A673 (cell line): ENCODE measurements at regions not wholly inside any gene's neighbourhood (a gene's known extent, or its start where the extent isn't known, plus 50 kb on each side); places are given as distances from the start of the nearest gene placed in this dataset.

ENCODE experiments used
- BruUV-seq: library from RNA; stranded (reverse); fragments of 400-500 nt; replicated peaks from 2 replicates; lab custom pipeline; 2021; lab: Mats Ljungman, UMichigan
- CTCF ChIA-PET: fragments of 300-600 bp; sonication (Branson Sonifier 250); formaldehyde crosslinking; loops from one replicate; lab custom pipeline; 2022; ENCODE audit warnings: antibody characterized with exemption; lab: Charles Lee
- POLR2A ChIA-PET: fragments of 300-600 bp; sonication (Branson Sonifier 250); formaldehyde crosslinking; loops from one replicate; lab custom pipeline; 2022; ENCODE audit warnings: antibody characterized with exemption; ENCODE audit not compliant: low non-redundant PET; lab: Charles Lee
- DNase-seq: peaks from one replicate; pipeline ENCODE4 v3.0.0-alpha.2; 2015; ENCODE audit warnings: low spot score
- H3K27ac ChIP-seq: fragments of 200-600 bp; sonication (generic); 2 replicates; pipeline ENCODE4 v1.5.1; 2016; ENCODE audit warnings: mixed run types, low read depth, mild to moderate bottlenecking, mixed read lengths, antibody characterized with exemption, low read length; ENCODE audit not compliant: poor library complexity, severe bottlenecking
- H3K27me3 ChIP-seq: fragments of 200-600 bp; sonication (generic); replicated peaks from 2 replicates; pipeline ENCODE4 v1.6.1; 2017; ENCODE audit warnings: mixed run types, low read depth, mild to moderate bottlenecking, mixed read lengths, antibody characterized with exemption, low read length; ENCODE audit not compliant: insufficient read depth, poor library complexity
- H3K36me3 ChIP-seq: fragments of 200-600 bp; sonication (generic); 2 replicates; pipeline ENCODE4 v1.6.1; 2016; ENCODE audit warnings: mixed run types, mild to moderate bottlenecking, mixed read lengths, antibody characterized with exemption, low read length; ENCODE audit not compliant: insufficient read depth, poor library complexity, severe bottlenecking
- H3K4me1 ChIP-seq: fragments of 200-600 bp; sonication (generic); 2 replicates; pipeline ENCODE4 v1.6.1; 2017; ENCODE audit warnings: mixed run types, mild to moderate bottlenecking, mixed read lengths, antibody characterized with exemption, low read length; ENCODE audit not compliant: insufficient read depth, poor library complexity, severe bottlenecking
- H3K4me3 ChIP-seq: fragments of 200-600 bp; sonication (generic); 2 replicates; pipeline ENCODE4 v1.5.1; 2016; ENCODE audit warnings: low read depth, mixed run types, mild to moderate bottlenecking, mixed read lengths, low read length; ENCODE audit not compliant: poor library complexity, severe bottlenecking
- H3K9me3 ChIP-seq: fragments of 200-600 bp; sonication (generic); 2 replicates; pipeline ENCODE4 v1.6.1; 2016; ENCODE audit warnings: mixed run types, low read depth, mild to moderate bottlenecking, mixed read lengths, antibody characterized with exemption, low read length; ENCODE audit not compliant: poor library complexity, severe bottlenecking
- CTCF ChIP-seq: fragments of 300-800, 200-600 bp; sonication (generic); conservative IDR thresholded peaks from 2 replicates; pipeline ENCODE4 v1.5.1; 2017; ENCODE audit warnings: low read depth, mild to moderate bottlenecking, antibody characterized with exemption, low read length, moderate library complexity, mixed read lengths
- EZH2 ChIP-seq: fragments of 200-600 bp; sonication (generic); IDR thresholded peaks from 2 replicates; pipeline ENCODE4 v1.6.1; 2017; ENCODE audit warnings: borderline replicate concordance, low read depth, mild to moderate bottlenecking, mixed read lengths, antibody characterized with exemption, low read length; ENCODE audit not compliant: poor library complexity, severe bottlenecking
- intact Hi-C: fragments of 100-400 bp; cut with micrococcal nuclease; formaldehyde crosslinking; loops from one replicate; pipeline ENCODE4 v1.10.0; 2022; ENCODE audit not compliant: unreplicated experiment

- DNase-seq = no peak
- CTCF ChIA-PET = no interaction called here
Observed at GRCh38 chr4:24197955-24198354, 308.1 kb upstream of the PPARGC1A start.

GRCh38 chr4:24196785-24197184 is 306.9 kb upstream of the PPARGC1A start:
- intact Hi-C loops = no loop called here
- TF ChIP-seq CTCF = no peak
- TF ChIP-seq EZH2 = no peak

More at GRCh38 chr4:24197955-24198354, 308.1 kb upstream of the PPARGC1A start:
- TF ChIP-seq EZH2 = no peak
- TF ChIP-seq CTCF = no peak
- H3K27me3 ChIP-seq = peaks cover 3% of the 10 kb centered on the region
- POLR2A ChIA-PET = no interaction called here
- no peaks in the 10 kb centered on the region for H3K9me3 ChIP-seq
- no TSS peak for BruUV-seq
- no peaks in the 10 kb centered on the region for H3K36me3 ChIP-seq
- intact Hi-C loops = no loop called here
- no peak overlapping the region for H3K4me3 ChIP-seq
- no peak overlapping the region for H3K27ac ChIP-seq
- no peaks in the 10 kb centered on the region for H3K4me1 ChIP-seq

GRCh38 chr4:24195991-24196736 is 306.3 kb upstream of the PPARGC1A start:
- no peak for DNase-seq
- BruUV-seq = no TSS peak

More at GRCh38 chr4:24196785-24197184, 306.9 kb upstream of the PPARGC1A start:
- DNase-seq = no peak
- Histone ChIP-seq H3K9me3 (no peaks in the 10 kb centered on the region), H3K4me3 (no peak overlapping the region), H3K4me1 (no peaks in the 10 kb centered on the region), H3K36me3 (no peaks in the 10 kb centered on the region), H3K27ac (no peak overlapping the region), H3K27me3 (peaks cover 7% of the 10 kb centered on the region)
- BruUV-seq = no TSS peak
- ChIA-PET POLR2A (no interaction called here), CTCF (no interaction called here)

More at GRCh38 chr4:24195991-24196736, 306.3 kb upstream of the PPARGC1A start:
- POLR2A ChIA-PET = no interaction called here
- no peaks in the 10 kb centered on the region for H3K9me3 ChIP-seq
- CTCF ChIA-PET = no interaction called here
- no peaks in the 10 kb centered on the region for H3K36me3 ChIP-seq
- no peak overlapping the region for H3K27ac ChIP-seq
- TF ChIP-seq EZH2 (no peak), CTCF (no peak)
- no peak overlapping the region for H3K4me3 ChIP-seq
- H3K4me1 ChIP-seq = no peaks in the 10 kb centered on the region
- H3K27me3 ChIP-seq = peaks cover 7% of the 10 kb centered on the region
- intact Hi-C loops = no loop called here
